GM12864 (cell line): ENCODE measurements at regions not wholly inside any gene's neighbourhood (a gene's known extent, or its start where the extent isn't known, plus 50 kb on each side); places are given as distances from the start of the nearest gene placed in this dataset.
"Not testable (repeated sequence)": the region's sequence is repeated elsewhere in the genome, so short reads cannot be mapped to it uniquely, and the experiment has no call there.

ENCODE experiments used
- DNase-seq: peaks from one replicate; pipeline ENCODE4 v3.0.0-alpha.2; 2011; ENCODE audit warnings: low read depth
- H3K4me3 ChIP-seq: 2 replicates; pipeline ENCODE4 v1.5.1; 2011; ENCODE audit warnings: mild to moderate bottlenecking, low read depth, low read length, control low read depth
- TF ChIP-seq, protein P1 (sequence below): IDR thresholded peaks from 2 replicates; pipeline ENCODE4 v1.5.1; 2011; ENCODE audit warnings: low read depth, mild to moderate bottlenecking, moderate library complexity, low read length, control low read depth, inconsistent platforms; ENCODE audit errors: missing control alignments

DNA sequence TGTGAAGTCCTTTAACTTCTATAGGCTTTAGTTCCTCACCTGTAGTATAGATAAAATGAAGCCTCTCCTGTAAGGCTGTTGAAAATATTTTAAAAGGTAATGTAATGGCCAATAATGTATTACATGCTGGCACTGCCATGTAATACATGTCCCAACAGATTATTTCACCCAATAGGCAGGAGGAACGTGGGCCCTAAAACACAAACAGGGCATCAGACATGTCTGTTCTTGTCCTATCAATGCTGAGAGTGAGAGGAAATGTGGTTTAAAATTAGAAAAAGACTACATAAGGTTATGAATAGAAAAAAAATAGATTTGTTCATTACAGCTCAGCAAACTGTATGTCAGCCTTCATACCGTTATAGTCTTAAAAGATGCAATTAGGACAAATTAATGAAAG, 492.7 kb upstream of the DDX18 start:
- no peak for DNase-seq
- no peak overlapping the region for H3K4me3 ChIP-seq
- TF ChIP-seq, protein P1, sequence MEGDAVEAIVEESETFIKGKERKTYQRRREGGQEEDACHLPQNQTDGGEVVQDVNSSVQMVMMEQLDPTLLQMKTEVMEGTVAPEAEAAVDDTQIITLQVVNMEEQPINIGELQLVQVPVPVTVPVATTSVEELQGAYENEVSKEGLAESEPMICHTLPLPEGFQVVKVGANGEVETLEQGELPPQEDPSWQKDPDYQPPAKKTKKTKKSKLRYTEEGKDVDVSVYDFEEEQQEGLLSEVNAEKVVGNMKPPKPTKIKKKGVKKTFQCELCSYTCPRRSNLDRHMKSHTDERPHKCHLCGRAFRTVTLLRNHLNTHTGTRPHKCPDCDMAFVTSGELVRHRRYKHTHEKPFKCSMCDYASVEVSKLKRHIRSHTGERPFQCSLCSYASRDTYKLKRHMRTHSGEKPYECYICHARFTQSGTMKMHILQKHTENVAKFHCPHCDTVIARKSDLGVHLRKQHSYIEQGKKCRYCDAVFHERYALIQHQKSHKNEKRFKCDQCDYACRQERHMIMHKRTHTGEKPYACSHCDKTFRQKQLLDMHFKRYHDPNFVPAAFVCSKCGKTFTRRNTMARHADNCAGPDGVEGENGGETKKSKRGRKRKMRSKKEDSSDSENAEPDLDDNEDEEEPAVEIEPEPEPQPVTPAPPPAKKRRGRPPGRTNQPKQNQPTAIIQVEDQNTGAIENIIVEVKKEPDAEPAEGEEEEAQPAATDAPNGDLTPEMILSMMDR, result no peak

DNA sequence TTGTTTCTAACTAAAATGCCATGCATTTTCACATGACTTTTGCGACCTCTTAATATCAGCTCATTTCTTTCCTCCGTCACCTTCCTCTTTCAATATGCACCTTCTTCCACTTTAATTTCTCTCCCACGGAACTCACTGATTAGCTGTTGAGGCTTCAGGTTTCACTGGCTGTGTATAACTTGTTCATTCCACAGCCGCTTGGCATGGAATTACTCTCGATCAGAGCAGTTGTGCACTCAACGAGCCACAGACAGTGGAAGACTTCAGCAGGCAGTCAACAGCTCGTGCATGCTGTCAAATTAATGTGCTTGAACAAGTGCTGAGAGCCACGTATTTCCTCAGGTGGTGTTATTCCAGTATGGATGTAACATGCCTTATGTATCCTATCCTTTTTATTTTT, 491.2 kb upstream of the DDX18 start:
- no peak overlapping the region for H3K4me3 ChIP-seq
- TF ChIP-seq, protein P1, result no peak
- no peak for DNase-seq

DNA sequence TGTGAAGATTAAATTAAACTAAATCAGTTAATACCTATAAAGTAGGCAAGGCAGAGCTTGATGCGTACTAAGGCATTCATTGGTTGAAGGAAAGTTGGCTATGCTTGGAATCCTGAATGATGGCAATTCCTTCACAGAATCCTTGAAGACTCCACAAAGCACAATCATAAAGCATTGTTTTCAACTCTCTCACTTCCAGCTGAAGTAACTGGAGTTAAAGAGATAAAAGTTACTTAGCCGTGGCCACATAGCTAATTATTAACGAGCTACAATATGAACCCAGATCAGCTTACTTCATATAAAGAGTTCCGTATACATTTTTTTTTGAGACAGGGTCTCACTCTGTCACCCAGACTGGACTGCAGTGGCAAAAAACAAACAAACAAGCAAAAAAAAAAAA, 483.9 kb upstream of the DDX18 start:
- TF ChIP-seq, protein P1, result no peak

DNA sequence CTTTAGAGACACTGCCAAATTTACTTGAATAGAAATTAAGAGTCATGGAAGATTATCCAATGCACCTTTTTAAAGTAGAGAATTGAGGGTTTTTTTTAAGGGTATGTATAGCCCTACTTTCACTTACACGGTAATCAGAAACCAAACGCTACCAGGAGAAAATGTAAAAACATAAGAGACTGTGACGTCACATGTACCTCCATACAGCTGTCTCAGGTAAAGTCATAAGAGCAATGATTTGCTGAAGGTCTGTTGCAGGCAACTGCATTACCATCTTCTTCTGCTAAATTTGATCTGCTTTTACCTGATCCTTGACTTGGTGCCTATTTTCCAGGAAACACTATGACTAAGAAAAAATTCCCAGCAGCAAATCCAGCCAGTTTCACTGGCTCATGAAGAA, 478.5 kb upstream of the DDX18 start:
- no peak for DNase-seq
- H3K4me3 ChIP-seq, result no peak overlapping the region
- TF ChIP-seq, protein P1, result no peak

More for the DNA sequence above, 483.9 kb upstream of the DDX18 start:
- no peak overlapping the region for H3K4me3 ChIP-seq
- DNase-seq, result no peak

DNA sequence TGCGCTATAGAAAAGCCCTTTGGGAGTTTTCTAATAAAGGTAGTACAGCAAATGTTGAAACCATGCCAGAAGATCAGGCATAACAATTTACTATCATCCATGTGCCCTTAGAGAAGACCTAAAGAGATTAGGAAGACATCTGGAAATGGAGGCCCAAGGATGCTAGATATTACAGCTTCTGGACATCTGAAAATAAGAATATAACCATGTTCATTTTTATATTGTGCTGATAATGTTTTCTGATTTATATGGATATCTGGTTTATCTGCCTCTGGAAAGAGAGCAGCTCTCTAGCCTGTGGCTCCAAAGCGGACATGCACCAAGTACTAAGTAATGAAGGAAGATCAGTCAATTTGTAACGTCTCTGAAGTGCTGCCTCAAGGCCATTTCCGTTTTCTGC, 478.0 kb upstream of the DDX18 start:
- TF ChIP-seq, protein P1, result no peak

DNA sequence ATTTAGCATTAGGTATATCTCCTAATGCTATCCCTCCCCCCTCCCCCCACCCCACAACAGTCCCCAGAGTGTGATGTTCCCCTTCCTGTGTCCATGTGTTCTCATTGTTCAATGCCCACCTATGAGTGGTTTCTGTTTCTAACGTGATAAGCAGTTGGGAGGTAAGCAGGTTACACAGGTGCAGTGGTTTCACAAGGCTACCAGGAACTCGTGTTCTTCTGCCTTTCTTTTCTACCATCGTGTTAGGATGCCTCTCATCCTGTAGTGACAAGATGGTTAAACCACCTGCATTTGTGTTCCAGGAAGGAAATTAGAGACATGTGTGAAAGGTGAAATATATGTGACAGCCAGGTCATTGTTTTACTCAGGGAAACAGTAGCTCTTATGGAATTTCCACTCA, 476.5 kb upstream of the DDX18 start:
- H3K4me3 ChIP-seq, DNase-seq: not testable (repeated sequence)

More for the DNA sequence above, 478.0 kb upstream of the DDX18 start:
- DNase-seq, result no peak
- no peak overlapping the region for H3K4me3 ChIP-seq

DNA sequence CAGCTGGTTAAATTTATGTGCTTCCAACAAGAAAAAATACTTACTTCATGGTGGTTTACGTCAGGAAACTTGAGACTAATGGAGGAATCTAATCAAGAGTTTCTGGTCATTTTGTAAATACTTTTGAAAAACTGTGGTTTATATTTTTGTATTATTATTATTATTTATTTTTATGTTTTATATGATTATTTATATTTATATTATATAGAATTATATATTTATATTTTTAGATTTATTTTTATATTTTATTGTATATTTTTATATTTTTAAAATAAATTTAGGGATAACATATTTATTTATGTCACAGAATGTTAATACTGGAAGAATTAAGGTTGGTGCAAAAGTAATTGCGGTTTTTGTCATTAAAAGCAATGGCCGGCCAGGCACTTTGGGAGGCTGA, 474.5 kb upstream of the DDX18 start:
- H3K4me3 ChIP-seq, result no peak overlapping the region
- DNase-seq, result no peak
- TF ChIP-seq, protein P1, result no peak

DNA sequence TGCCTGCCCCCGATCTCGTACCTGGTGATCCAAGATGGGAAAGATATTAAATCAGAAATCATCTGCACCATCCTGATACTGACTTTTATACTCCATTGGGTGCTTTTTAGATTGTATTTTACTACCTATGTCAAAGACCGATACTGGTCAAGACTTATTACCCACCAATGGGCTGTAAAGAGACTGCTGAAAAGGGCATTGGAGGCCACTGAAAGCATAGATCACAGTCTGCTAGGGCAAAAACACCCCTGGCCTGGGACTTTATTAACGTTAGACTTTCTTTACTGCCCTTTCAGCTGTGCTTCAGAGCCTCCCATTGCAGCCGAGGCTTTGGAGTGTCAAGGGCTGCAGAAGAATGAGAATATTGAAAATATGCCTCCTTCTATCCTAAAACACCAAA, 472.8 kb upstream of the DDX18 start:
- no peak overlapping the region for H3K4me3 ChIP-seq
- TF ChIP-seq, protein P1, result no peak

More for the DNA sequence above, 472.8 kb upstream of the DDX18 start:
- no peak for DNase-seq
